ENCODE measurements at regions not wholly inside any gene's neighbourhood (a gene's known extent, or its start where the extent isn't known, plus 50 kb on each side); places are given as distances from the start of the nearest gene placed in this dataset.
"Not testable (repeated sequence)": the region's sequence is repeated elsewhere in the genome, so short reads cannot be mapped to it uniquely, and the experiment has no call there.

GRCh38 chr2:59787095-59787494 is 766.4 kb downstream of the BCL11A start:
- CTCF ChIA-PET = interaction anchor here (0.6 kb wide), 1 partner anchor 42 kb away, joined by 3 read pairs; no protein-coding TSS in a partner anchor
- POLR2A ChIA-PET = no interaction called here

GRCh38 chr2:59786684-59787083 is 766.8 kb downstream of the BCL11A start:
- POLR2A ChIA-PET = no interaction called here

DNA sequence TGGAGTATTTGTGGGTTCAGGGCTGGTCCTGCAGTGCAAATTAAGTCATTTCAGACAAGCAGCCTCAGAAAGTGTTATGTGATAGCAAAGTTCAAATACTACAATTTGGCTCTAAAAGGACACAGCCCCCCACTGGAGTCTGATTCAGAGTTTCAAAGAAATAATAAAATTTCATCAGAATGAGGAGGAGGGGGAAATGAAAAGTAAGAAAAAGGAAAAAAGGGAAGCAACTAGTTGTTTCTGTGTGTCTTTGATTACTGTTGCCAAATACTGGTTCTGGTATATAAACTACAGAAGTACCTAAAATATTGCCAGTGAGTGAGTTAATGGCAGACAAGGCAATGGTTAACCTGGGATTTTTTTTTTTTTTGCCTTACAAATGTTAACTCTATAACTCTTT is 773.9 kb downstream of the BCL11A start:
- ChIA-PET POLR2A (no interaction called here), CTCF (no interaction called here)

More at GRCh38 chr2:59786684-59787083, 766.8 kb downstream of the BCL11A start:
- CTCF ChIA-PET = interaction anchor here (0.6 kb wide), 1 partner anchor 41 kb away, joined by 3 read pairs; no protein-coding TSS in a partner anchor

DNA sequence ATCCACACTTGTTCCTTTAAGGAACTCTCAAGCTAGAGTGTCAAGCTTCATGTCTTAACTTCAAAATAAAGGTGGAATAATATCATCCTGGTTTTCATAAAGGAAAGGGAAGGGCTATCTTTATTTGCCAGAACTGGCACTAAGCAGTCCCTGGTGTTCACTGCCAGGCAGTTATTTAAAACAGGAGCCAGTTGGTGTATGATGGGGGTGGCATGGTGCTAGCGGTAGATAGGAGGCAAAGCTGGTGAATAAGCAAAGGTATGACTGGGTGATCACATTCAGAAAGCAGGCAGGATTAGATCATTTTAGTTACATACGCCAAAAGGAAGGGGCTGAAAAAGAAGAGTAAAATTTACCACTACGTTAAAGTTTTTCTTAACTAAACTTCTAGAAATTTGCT is 776.3 kb downstream of the BCL11A start:
- POLR2A ChIA-PET = no interaction called here
- CTCF ChIA-PET = no interaction called here

- ChIA-PET CTCF (no interaction called here), POLR2A (no interaction called here)
Measured at GRCh38 chr2:59776726-59777008, 776.8 kb downstream of the BCL11A start.

DNA sequence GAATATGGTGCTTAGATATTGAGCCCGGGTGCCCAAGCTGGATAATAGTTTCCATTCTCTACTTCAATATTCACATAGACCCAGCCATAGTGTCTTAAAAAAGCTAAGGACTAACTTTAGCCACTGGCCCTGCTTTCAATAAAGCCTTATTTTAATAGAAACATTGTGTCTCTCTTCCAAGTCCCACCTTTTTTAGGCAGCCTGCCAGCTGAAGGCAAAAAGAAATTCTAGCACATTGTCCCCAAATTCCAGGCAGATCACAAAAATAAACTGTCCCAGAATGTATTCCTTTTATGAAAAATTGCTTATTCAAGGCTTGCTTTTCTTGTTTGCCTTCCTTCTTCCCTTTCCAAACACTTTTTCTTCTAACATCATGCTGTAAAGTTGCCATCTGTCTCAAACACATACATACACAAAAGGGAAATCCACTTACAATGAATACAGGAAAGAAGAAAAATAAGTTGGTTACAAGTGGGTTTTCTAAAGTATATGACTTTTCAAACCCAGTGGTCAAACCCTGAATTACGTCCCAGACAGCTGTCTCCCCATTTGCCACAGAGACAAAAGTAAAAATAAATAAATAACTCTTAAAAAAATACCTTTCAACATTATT is 778.5 kb downstream of the BCL11A start:
- CTCF ChIA-PET = no interaction called here
- POLR2A ChIA-PET = no interaction called here

DNA sequence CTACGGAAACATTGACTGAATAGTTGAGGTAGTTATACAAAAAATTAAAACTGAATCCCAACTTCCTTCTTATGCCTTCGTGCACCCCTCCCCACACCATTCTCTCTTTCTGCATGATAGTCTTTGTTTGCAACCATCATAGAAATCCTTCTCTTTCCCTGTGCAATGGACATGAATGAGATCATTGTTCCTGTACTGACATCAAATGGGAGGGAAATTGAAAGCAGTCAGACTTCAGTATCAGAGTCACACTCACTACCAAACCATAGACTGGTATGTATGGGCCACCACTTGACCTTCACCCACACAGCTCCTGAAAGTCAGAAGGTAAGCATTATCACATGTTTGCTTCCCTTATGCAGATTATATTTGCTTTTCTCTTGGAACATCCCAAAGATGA is 782.8 kb downstream of the BCL11A start:
- ChIA-PET CTCF (no interaction called here), POLR2A (no interaction called here)

GRCh38 chr2:59761966-59762365 is 791.5 kb downstream of the BCL11A start:
- ChIA-PET CTCF (no interaction called here), POLR2A (no interaction called here)

GRCh38 chr2:59756150-59756549 is 797.3 kb downstream of the BCL11A start:
- ChIA-PET POLR2A (no interaction called here), CTCF (no interaction called here)

GRCh38 chr2:59754011-59754735 is 799.3 kb downstream of the BCL11A start:
- ChIA-PET CTCF (no interaction called here), POLR2A (no interaction called here)

DNA sequence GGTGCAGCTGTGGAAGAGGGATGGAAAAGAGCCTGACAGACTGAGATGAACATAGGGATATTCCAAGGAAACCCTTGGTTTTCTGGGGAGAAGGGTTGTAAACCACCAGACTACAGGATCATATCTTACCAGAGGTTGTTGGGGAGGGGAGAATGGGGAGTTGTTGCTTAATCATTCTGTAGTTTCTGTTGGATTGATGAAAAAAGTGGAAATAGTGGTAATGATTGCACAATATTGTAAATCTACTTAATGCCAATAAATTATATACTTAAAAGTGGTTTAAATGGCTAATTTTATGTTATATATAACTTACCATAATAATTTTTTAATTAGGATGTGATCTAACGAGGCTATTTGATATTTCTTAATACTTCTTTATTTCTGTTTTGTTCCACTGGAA is 800.9 kb downstream of the BCL11A start:
- ChIA-PET POLR2A (no interaction called here), CTCF (no interaction called here)

GRCh38 chr2:59752071-59752470 is 801.4 kb downstream of the BCL11A start:
- POLR2A ChIA-PET = no interaction called here
- CTCF ChIA-PET = no interaction called here

- CTCF ChIA-PET, POLR2A ChIA-PET: not testable (repeated sequence)
Measured at GRCh38 chr2:59751214-59751613, 802.2 kb downstream of the BCL11A start.

DNA sequence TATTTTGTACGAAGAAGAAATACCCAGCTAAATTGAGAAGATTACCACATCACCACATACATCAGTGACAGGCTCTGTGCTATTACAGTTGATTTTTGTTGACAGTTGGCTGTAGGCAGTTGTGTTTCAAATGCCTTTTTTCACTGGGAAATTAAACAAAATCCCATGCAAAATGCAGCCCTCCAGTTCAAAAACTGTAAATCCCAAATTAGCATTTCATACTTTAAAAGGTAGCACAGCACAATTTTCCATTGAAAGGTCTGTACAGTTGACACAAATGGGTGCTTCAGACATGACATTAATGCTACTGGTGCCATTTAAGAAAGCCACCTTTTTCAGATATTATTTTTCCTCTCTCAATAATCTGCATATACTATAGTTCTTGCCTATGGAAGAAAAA is 807.2 kb downstream of the BCL11A start:
- ChIA-PET CTCF (no interaction called here), POLR2A (no interaction called here)

DNA sequence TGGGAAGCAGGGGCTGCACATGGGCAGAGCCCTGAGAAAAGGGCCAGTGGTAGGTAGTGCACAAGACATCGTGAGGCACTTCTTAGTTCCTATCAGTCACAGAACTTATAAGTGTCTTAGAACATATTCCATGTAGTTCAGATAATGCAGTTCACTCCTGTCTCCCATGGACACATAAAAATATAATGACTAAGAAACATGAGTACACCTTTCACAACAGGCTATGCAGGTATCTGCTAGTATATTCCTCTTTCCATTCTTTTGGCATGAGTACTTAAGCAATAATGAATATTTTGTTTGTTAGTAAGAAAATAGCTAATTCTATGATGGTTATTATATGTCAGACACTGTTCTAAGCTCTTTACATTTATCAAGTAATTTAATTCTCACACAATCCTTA is 808.4 kb downstream of the BCL11A start:
- POLR2A ChIA-PET = no interaction called here
- CTCF ChIA-PET = interaction anchor here (0.7 kb wide), 1 partner anchor 42 kb away, joined by 3 read pairs; no protein-coding TSS in a partner anchor

DNA sequence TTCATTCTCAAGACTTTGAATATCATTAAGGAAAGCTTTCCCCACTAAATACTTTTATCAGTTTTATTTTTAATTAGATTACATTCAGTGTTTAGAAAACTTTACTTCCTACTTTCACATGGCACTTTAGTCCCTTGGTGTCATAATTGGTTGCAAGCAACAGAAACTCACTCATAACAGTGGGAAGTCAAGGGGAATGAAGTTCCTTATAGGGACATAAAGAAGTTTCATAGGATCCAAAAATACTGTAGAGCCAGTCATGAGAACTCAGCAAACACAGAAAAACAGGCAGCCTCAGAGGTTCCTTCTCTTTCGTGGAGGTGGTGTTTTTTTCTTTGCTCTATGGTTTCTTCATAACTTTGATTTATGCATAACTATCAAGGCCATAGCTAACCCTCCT is 809.0 kb downstream of the BCL11A start:
- POLR2A ChIA-PET = no interaction called here
- CTCF ChIA-PET = no interaction called here

- ChIA-PET CTCF (no interaction called here), POLR2A (no interaction called here)
Measured at GRCh38 chr2:59741840-59742239, 811.6 kb downstream of the BCL11A start.

- CTCF ChIA-PET = no interaction called here
- POLR2A ChIA-PET = no interaction called here
Measured at GRCh38 chr2:59739166-59739565, 814.3 kb downstream of the BCL11A start.

DNA sequence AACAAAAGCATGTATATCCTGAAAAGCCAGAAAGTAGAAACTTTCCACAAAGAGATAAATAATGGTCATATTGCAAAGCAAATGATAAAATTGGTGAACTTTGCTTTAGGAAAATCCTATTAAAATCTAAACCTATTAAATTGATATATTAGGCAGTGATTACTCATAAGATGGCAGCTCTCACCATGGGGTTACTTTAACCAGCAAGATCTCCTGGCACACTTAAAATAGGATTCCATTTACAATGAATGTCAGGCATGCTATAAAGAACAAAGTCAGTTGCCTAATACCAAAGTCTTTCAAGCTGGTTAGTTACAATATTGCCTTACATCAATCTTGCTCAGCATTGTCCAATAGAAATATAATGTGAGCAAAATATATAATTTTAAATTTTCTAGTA is 816.2 kb downstream of the BCL11A start:
- POLR2A ChIA-PET = no interaction called here
- CTCF ChIA-PET = interaction anchor here (0.6 kb wide), 1 partner anchor 810 kb away, joined by 3 read pairs; no protein-coding TSS in a partner anchor

DNA sequence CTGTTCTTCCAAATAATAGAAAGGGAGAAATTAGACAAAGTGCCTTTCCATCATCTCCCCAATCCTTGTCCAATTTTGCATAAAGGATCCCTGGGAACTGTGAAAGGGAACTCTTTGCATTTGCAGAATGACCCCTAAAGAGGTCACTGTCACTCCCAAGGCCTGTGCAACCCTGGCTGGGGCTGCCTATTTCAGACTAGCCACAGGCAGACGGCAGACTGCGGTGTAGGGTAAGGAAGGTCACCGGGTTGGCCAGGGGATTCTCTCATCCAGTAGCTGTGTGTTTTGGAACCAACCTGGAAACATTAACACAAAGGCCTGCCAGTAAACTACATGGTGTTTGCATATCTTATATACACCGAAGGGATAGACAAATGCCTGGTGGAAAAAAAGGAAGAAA is 818.7 kb downstream of the BCL11A start:
- ChIA-PET CTCF (no interaction called here), POLR2A (no interaction called here)

- POLR2A ChIA-PET = no interaction called here
- CTCF ChIA-PET = no interaction called here
Measured at GRCh38 chr2:59733970-59734369, 819.5 kb downstream of the BCL11A start.

GRCh38 chr2:59733567-59733930 is 819.9 kb downstream of the BCL11A start:
- POLR2A ChIA-PET = no interaction called here
- CTCF ChIA-PET = no interaction called here

All from activated CD8-positive, alpha-beta memory T cell treated with anti-CD3 and anti-CD28 coated beads for 36 hours (primary cell).